IMR-90 (cell line): ENCODE measurements at regions not wholly inside any gene's neighbourhood (a gene's known extent, or its start where the extent isn't known, plus 50 kb on each side); places are given as distances from the start of the nearest gene placed in this dataset.

ENCODE experiments used
- BHLHE40 ChIP-seq: fragments of 150-350 bp; IDR thresholded peaks from 2 replicates; pipeline ENCODE4 v1.6.1; 2016; ENCODE audit warnings: mild to moderate bottlenecking, low read depth, low read length
- CEBPB ChIP-seq: IDR thresholded peaks from 2 replicates; pipeline ENCODE4 v1.6.1; 2012; ENCODE audit warnings: low read depth, low read length, improper control_type of control experiment
- CTCF ChIP-seq: conservative IDR thresholded peaks from 2 replicates; pipeline ENCODE4 v1.5.1; 2012; ENCODE audit warnings: mild to moderate bottlenecking, low read depth, low read length, improper control_type of control experiment
- FOS ChIP-seq: fragments of 150-350 bp; IDR thresholded peaks from 2 replicates; pipeline ENCODE4 v1.6.1; 2016; ENCODE audit warnings: low read depth, low read length
- MAFK ChIP-seq: IDR thresholded peaks from 2 replicates; pipeline ENCODE4 v1.6.1; 2012; ENCODE audit warnings: low read depth, low read length, improper control_type of control experiment
- POLR2A ChIP-seq: IDR thresholded peaks from 2 replicates; pipeline ENCODE4 v1.6.1; 2012; ENCODE audit warnings: mild to moderate bottlenecking, low read depth, low read length
- RAD21 ChIP-seq: IDR thresholded peaks from 2 replicates; pipeline ENCODE4 v1.6.1; 2012; ENCODE audit warnings: low read length, improper control_type of control experiment
- RFX5 ChIP-seq: IDR thresholded peaks from 2 replicates; pipeline ENCODE4 v1.8.0; 2012; ENCODE audit warnings: low read depth, mild to moderate bottlenecking, low read length, moderate library complexity
- SMC3 ChIP-seq: fragments of 150-350 bp; IDR thresholded peaks from 2 replicates; pipeline ENCODE4 v1.6.1; 2016; ENCODE audit warnings: low read depth, mild to moderate bottlenecking, antibody characterized with exemption, low read length, moderate library complexity
- USF2 ChIP-seq: fragments of 150-350 bp; IDR thresholded peaks from 2 replicates; pipeline ENCODE4 v1.6.1; 2017; ENCODE audit warnings: mild to moderate bottlenecking, antibody characterized with exemption, low read length, low read depth

- TF ChIP-seq CTCF (no peak), RAD21 (no peak), POLR2A (no peak), SMC3 (no peak), CEBPB (no peak), BHLHE40 (no peak), USF2 (no peak), FOS (no peak), MAFK (no peak), RFX5 (no peak)
These were observed 936.1 kb downstream of the SUCLG1 start for GRCh38 chr2:83522891-83523493.
